HEK293T (cell line): ENCODE measurements at regions not wholly inside any gene's neighbourhood (a gene's known extent, or its start where the extent isn't known, plus 50 kb on each side); places are given as distances from the start of the nearest gene placed in this dataset.

Experiments
- CTBP1 ChIP-seq: fragments of 450-650 bp; IDR thresholded peaks from 2 replicates; pipeline ENCODE4 v1.6.1; 2016; ENCODE audit warnings: borderline replicate concordance
- ELF4 ChIP-seq: fragments of 450-650 bp; IDR thresholded peaks from 2 replicates; pipeline ENCODE4 v1.6.1; 2017; ENCODE audit warnings: antibody characterized with exemption
- FOXA1 ChIP-seq: fragments of 450-650 bp; IDR thresholded peaks from 2 replicates; pipeline ENCODE4 v1.6.1; 2016; ENCODE audit warnings: mild to moderate bottlenecking
- FOXM1 ChIP-seq: fragments of 450-650 bp; IDR thresholded peaks from 2 replicates; pipeline ENCODE4 v1.6.1; 2017; ENCODE audit warnings: mild to moderate bottlenecking, borderline replicate concordance
- SP1 ChIP-seq: fragments of 450-650 bp; IDR thresholded peaks from 2 replicates; pipeline ENCODE4 v1.6.1; 2017
- SUZ12 ChIP-seq: fragments of 450-650 bp; IDR thresholded peaks from 2 replicates; pipeline ENCODE4 v1.6.1; 2016; ENCODE audit warnings: mild to moderate bottlenecking
- TARDBP ChIP-seq: fragments of 450-650 bp; IDR thresholded peaks from 2 replicates; pipeline ENCODE4 v1.6.1; 2016

GRCh38 chr2:128396946-128397345, 78.3 kb upstream of the HS6ST1 start:
- no peak for TF ChIP-seq SUZ12
- no peak for TF ChIP-seq ELF4
- TF ChIP-seq SP1 = no peak
- TF ChIP-seq FOXM1 = no peak
- no peak for TF ChIP-seq TARDBP
- TF ChIP-seq FOXA1 = no peak
- no peak for TF ChIP-seq CTBP1
